SK-N-SH (cell line): ENCODE measurements at regions not wholly inside any gene's neighbourhood (a gene's known extent, or its start where the extent isn't known, plus 50 kb on each side); places are given as distances from the start of the nearest gene placed in this dataset.

ENCODE experiments used
- CTCF ChIA-PET: fragments of 300-600, 350-600 bp; formaldehyde crosslinking; extraction: SDS; loops from one replicate; lab custom pipeline; 2021; lab: Yijun Ruan, JAX
- POLR2A ChIA-PET: fragments of 350-600 bp; sonication (Branson Sonifier 250); formaldehyde crosslinking; extraction: SDS; loops from one replicate; lab custom pipeline; 2020; ENCODE audit warnings: antibody characterized with exemption, inconsistent platforms; lab: Yijun Ruan, JAX
- DNase-seq: peaks from one replicate; pipeline ENCODE4 v3.0.0; 2012
- H2AFZ ChIP-seq: fragments of 200-600 bp; sonication (generic); 2 replicates; pipeline ENCODE4 v1.8.1; 2016; ENCODE audit warnings: antibody characterized with exemption, mild to moderate bottlenecking, low read depth
- H3F3A ChIP-seq: fragments of 200-600 bp; sonication (generic); replicated peaks from 2 replicates; pipeline ENCODE3; 2016; ENCODE audit warnings: antibody characterized with exemption, mild to moderate bottlenecking; ENCODE audit not compliant: insufficient read depth
- H3K27ac ChIP-seq, 2 experiments: fragments of 200-500 bp in 1 of 2; fragments of 200-600 bp in 1 of 2; sonication (Bioruptor generic) in 1 of 2; sonication (generic), shearing (Covaris generic) in 1 of 2; 2 replicates each; pipeline versions ENCODE4 v1.5.1 to v1.6.1; 2014 to 2016; ENCODE audit warnings: low read depth in 2 of 2, inconsistent platforms in 1 of 2, low read length in 1 of 2, mild to moderate bottlenecking in 1 of 2, mixed read lengths in 1 of 2
- H3K27me3 ChIP-seq: fragments of 200-600 bp; sonication (generic), shearing (Covaris generic); 2 replicates; pipeline ENCODE4 v1.6.1; 2016; ENCODE audit warnings: mixed run types; ENCODE audit not compliant: insufficient read depth
- H3K36me3 ChIP-seq, 2 experiments: fragments of 200-500 bp in 1 of 2; fragments of 200-600 bp in 1 of 2; sonication (Bioruptor generic) in 1 of 2; sonication (generic) in 1 of 2; replicated peaks in 1 of 2; 2 replicates each; pipeline versions ENCODE3 to v1.5.1; 2014 to 2016; ENCODE audit warnings: low read length in 1 of 2, mild to moderate bottlenecking in 1 of 2; ENCODE audit not compliant: insufficient read depth in 2 of 2, control insufficient read depth in 1 of 2
- H3K4me1 ChIP-seq, 2 experiments: fragments of 200-500 bp in 1 of 2; fragments of 200-600 bp in 1 of 2; sonication (Bioruptor generic) in 1 of 2; sonication (generic), shearing (Covaris generic) in 1 of 2; 2 replicates each; pipeline versions ENCODE4 v1.5.1 to v1.6.1; 2014 to 2016; ENCODE audit warnings: low read depth in 1 of 2, low read length in 1 of 2, mixed run types in 1 of 2; ENCODE audit not compliant: insufficient read depth in 2 of 2, control insufficient read depth in 1 of 2
- H3K4me2 ChIP-seq: fragments of 200-600 bp; sonication (generic), shearing (Covaris generic); 2 replicates; pipeline ENCODE4 v1.6.1; 2017; ENCODE audit warnings: mixed run types
- H3K4me3 ChIP-seq, 2 experiments: fragments of 200-500 bp in 1 of 2; fragments of 200-600 bp in 1 of 2; sonication (Bioruptor generic) in 1 of 2; sonication (generic), shearing (Covaris generic) in 1 of 2; 2 replicates each; pipeline versions ENCODE4 v1.5.1 to v1.8.1; 2014 to 2016; ENCODE audit warnings: low read depth in 2 of 2, inconsistent platforms in 1 of 2, low read length in 1 of 2, mild to moderate bottlenecking in 1 of 2, mixed read lengths in 1 of 2, moderate library complexity in 1 of 2
- H3K79me2 ChIP-seq: fragments of 200-600 bp; sonication (generic); 2 replicates; pipeline ENCODE4 v1.8.1; 2017; ENCODE audit warnings: mild to moderate bottlenecking; ENCODE audit not compliant: insufficient read depth
- H3K9ac ChIP-seq: fragments of 200-600 bp; sonication (generic); 2 replicates; pipeline ENCODE4 v1.6.1; 2017; ENCODE audit warnings: mixed run types
- H3K9me2 ChIP-seq: fragments of 200-600 bp; sonication (generic); 2 replicates; pipeline ENCODE4 v1.6.1; 2017; ENCODE audit warnings: mixed run types
- H3K9me3 ChIP-seq: fragments of 200-600 bp; sonication (generic); 2 replicates; pipeline ENCODE4 v1.6.1; 2017; ENCODE audit warnings: mixed run types, mild to moderate bottlenecking, moderate library complexity
- H4K20me1 ChIP-seq: fragments of 200-600 bp; sonication (generic); 2 replicates; pipeline ENCODE4 v1.6.1; 2017; ENCODE audit warnings: mild to moderate bottlenecking, mixed run types; ENCODE audit not compliant: insufficient read depth
- CHD2 ChIP-seq: fragments of 150-350 bp; IDR thresholded peaks from 2 replicates; pipeline ENCODE4 v1.6.1; 2018; ENCODE audit warnings: low read length; ENCODE audit not compliant: partially characterized antibody
- ELF1 ChIP-seq: IDR thresholded peaks from 2 replicates; pipeline ENCODE4 v1.4.0; 2012
- EP300 ChIP-seq, 2 experiments: IDR thresholded peaks; 2 replicates each; pipeline versions ENCODE4 v1.4.0 to v1.6.1; 2012; ENCODE audit warnings: borderline replicate concordance in 1 of 2, low read depth in 1 of 2, low read length in 1 of 2
- EZH2phosphoT487 ChIP-seq: fragments of 200-600 bp; sonication (generic); IDR thresholded peaks from 2 replicates; pipeline ENCODE4 v1.6.1; 2017; ENCODE audit warnings: low read depth, mixed run types, mild to moderate bottlenecking, antibody characterized with exemption, moderate library complexity, borderline replicate concordance
- FOXM1 ChIP-seq: IDR thresholded peaks from 2 replicates; pipeline ENCODE4 v1.4.0; 2012; ENCODE audit warnings: low read depth, mild to moderate bottlenecking
- GATA2 ChIP-seq: sonication (generic); formaldehyde crosslinking; IDR thresholded peaks from 2 replicates; pipeline ENCODE4 v1.5.0; 2020; ENCODE audit warnings: mild to moderate bottlenecking, missing genetic modification reagents
- MEF2A ChIP-seq: IDR thresholded peaks from 2 replicates; pipeline ENCODE4 v1.4.0; 2012; ENCODE audit warnings: low read depth, borderline replicate concordance
- NRF1 ChIP-seq: IDR thresholded peaks from 2 replicates; pipeline ENCODE4 v1.6.1; 2012; ENCODE audit warnings: low read depth, mild to moderate bottlenecking, low read length
- RAD21 ChIP-seq: IDR thresholded peaks from 2 replicates; pipeline ENCODE4 v1.6.1; 2012; ENCODE audit warnings: mild to moderate bottlenecking, low read length
- RXRA ChIP-seq: IDR thresholded peaks from 2 replicates; pipeline ENCODE4 v1.4.0; 2012; ENCODE audit warnings: low read depth, mild to moderate bottlenecking, borderline replicate concordance
- SIN3A ChIP-seq: IDR thresholded peaks from 2 replicates; pipeline ENCODE4 v1.6.1; 2012; ENCODE audit warnings: low read depth, mild to moderate bottlenecking, low read length, moderate library complexity, borderline replicate concordance
- TAF1 ChIP-seq: IDR thresholded peaks from 2 replicates; pipeline ENCODE4 v1.6.1; 2012; ENCODE audit warnings: low read depth, mild to moderate bottlenecking, low read length, moderate library complexity, borderline replicate concordance
- YY1 ChIP-seq: IDR thresholded peaks from 2 replicates; pipeline ENCODE4 v1.4.0; 2012; ENCODE audit warnings: low read depth, mild to moderate bottlenecking
- WGBS: methylation state at CpG from one replicate; pipeline ENCODE4 v1.1.6; 2017; ENCODE audit warnings: low lambda C conversion rate; 5-methylcytosine and 5-hydroxymethylcytosine counted together
- TF ChIP-seq, protein P1 (sequence below): IDR thresholded peaks from 2 replicates; pipeline ENCODE4; 2012
- TF ChIP-seq, protein P2 (sequence below): IDR thresholded peaks from 2 replicates; pipeline ENCODE4 v1.4.0; 2012; ENCODE audit warnings: low read depth, borderline replicate concordance
- TF ChIP-seq, protein P3 (sequence below): IDR thresholded peaks from 2 replicates; pipeline ENCODE4 v1.6.1; 2012; ENCODE audit warnings: mild to moderate bottlenecking, low read depth, low read length, moderate library complexity

DNA sequence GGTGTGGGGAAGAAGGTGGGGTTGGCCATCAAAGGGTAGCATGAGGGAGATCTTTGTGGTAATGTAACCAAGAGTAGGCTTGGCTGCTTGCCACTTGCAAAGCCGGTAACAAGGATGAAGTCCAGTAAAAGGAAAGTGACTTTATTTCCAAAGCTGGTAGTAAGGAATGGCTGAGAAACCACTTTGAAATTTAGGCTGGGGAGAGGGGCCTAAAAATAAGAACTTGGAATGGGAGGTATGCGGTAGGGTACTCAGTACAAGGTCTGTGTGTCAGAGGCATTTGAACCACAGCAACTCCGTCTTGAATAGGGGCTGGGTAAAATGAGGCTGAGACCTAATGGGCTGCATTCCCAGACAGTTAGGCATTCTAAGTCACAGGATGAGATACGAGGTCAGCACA, 216.0 kb upstream of the ISX start:
- CTCF ChIA-PET: no interaction called here

DNA sequence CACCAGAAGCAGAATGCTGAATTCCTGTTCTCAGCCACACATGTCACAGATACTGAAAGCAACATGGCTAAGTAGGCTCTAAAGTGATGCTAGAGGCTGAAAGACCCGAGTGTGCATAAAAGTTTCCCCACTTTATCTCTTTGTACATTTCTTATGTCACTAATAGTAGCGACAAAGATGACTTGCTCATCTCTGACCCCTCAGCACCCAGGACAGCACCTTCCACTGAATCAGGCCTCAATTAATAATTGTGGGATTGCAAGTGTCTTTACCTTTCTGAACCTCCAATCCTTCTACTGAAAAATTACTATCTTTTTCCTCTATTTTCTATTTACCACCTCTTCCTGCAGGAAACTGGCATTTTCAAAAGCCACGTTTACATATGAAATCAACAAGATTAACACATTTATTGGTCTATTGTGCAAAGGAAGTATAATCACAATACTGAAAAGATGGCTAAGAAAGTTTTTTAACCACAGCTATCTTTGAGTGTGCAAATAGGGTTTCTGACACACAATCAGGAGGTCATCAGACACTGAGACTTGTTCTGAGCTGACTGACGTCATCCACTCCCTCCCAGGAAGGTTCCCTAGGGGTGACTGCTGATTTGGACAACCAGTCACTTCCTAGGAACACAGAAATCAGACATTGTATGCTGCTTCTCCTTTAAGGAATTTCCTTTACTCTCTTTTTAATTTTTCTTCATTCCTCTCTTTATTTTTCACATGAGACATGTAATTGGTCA, 213.9 kb upstream of the ISX start:
- TF ChIP-seq NRF1: no peak
- TF ChIP-seq YY1: no peak
- TF ChIP-seq FOXM1: no peak
- TF ChIP-seq GATA2 (CRISPR knock-in tag): no peak
- no peak for TF ChIP-seq SIN3A
- Histone ChIP-seq H3K4me3 (no peak overlapping the region), H3K27me3 (no peaks in the 10 kb centered on the region), H3K9me3 (no peaks in the 10 kb centered on the region), H3K9ac (no peak overlapping the region), H3K79me2 (no peaks in the 10 kb centered on the region), H3K4me2 (no peak overlapping the region), H3K4me1 (no peaks in the 10 kb centered on the region), H4K20me1 (no peaks in the 10 kb centered on the region), H2AFZ (no peak overlapping the region), H3K27ac (no peak overlapping the region), H3F3A (no peaks in the 10 kb centered on the region), H3K36me3 (no peaks in the 10 kb centered on the region), H3K9me2 (no peaks in the 10 kb centered on the region)
- no peak for DNase-seq
- WGBS: 6% methylated on average over 4 of the region's 4 CpGs
- ChIA-PET CTCF (no interaction called here), POLR2A (no interaction called here)

More for the DNA sequence above, 216.0 kb upstream of the ISX start:
- no peak for DNase-seq
- no peak overlapping the region for H3K4me3 ChIP-seq
- H3K4me2 ChIP-seq: no peak overlapping the region
- TF ChIP-seq, protein P1, sequence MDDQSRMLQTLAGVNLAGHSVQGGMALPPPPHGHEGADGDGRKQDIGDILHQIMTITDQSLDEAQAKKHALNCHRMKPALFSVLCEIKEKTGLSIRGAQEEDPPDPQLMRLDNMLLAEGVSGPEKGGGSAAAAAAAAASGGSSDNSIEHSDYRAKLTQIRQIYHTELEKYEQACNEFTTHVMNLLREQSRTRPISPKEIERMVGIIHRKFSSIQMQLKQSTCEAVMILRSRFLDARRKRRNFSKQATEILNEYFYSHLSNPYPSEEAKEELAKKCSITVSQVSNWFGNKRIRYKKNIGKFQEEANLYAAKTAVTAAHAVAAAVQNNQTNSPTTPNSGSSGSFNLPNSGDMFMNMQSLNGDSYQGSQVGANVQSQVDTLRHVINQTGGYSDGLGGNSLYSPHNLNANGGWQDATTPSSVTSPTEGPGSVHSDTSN: no peak
- TF ChIP-seq, protein P2, sequence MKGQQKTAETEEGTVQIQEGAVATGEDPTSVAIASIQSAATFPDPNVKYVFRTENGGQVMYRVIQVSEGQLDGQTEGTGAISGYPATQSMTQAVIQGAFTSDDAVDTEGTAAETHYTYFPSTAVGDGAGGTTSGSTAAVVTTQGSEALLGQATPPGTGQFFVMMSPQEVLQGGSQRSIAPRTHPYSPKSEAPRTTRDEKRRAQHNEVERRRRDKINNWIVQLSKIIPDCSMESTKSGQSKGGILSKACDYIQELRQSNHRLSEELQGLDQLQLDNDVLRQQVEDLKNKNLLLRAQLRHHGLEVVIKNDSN: no peak
- TF ChIP-seq RXRA: no peak
- no peaks in the 10 kb centered on the region for H3K27me3 ChIP-seq
- no peaks in the 10 kb centered on the region for H3K4me1 ChIP-seq
- no peak overlapping the region for H3K9ac ChIP-seq
- H3K79me2 ChIP-seq: no peaks in the 10 kb centered on the region
- no peak overlapping the region for H2AFZ ChIP-seq
- POLR2A ChIA-PET: no interaction called here
- H3K36me3 ChIP-seq: no peaks in the 10 kb centered on the region
- H3K9me2 ChIP-seq: no peaks in the 10 kb centered on the region
- H3K9me3 ChIP-seq: no peaks in the 10 kb centered on the region
- WGBS: 21% methylated on average over 4 of the region's 4 CpGs
- H4K20me1 ChIP-seq: no peaks in the 10 kb centered on the region
- H3K27ac ChIP-seq: no peak overlapping the region
- no peaks in the 10 kb centered on the region for H3F3A ChIP-seq

DNA sequence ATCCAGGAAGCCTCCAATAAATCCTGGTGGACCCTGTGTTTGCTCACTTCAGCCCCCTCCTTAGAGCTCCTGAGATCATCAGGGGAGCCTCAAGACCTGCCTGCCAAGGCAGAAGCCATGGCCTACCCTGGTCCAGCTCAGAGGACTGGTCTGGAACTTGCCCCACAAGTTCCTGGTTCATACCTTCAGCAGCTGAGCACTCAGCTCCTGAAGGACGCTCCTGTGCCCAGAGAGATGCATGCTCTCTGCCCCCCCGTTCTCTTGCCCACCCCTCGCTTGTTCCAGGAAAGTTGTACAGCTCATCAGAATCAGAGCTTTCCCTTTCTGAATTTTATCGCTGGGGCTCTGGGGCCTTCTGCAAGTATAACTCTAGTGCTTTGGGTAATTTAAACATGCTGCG, 210.5 kb upstream of the ISX start:
- Histone ChIP-seq H3K79me2 (no peaks in the 10 kb centered on the region), H4K20me1 (no peaks in the 10 kb centered on the region), H3K4me2 (no peak overlapping the region), H3K9me3 (no peaks in the 10 kb centered on the region), H3K27ac (no peak overlapping the region), H3K36me3 (no peaks in the 10 kb centered on the region), H3K9ac (no peak overlapping the region)
- 11% methylated on average over 5 of the region's 5 CpGs for WGBS
- DNase-seq: no peak
- TF ChIP-seq RAD21 (no peak), TAF1 (no peak), RXRA (no peak), EP300 (IDR thresholded peaks at IDR 0.05; ENCODE audit: borderline replicate concordance in 1 of 2, low read depth in 1 of 2, low read length in 1 of 2) (no peak), CHD2 (no peak), ELF1 (no peak), EZH2phosphoT487 (no peak), MEF2A (no peak)
- TF ChIP-seq, protein P3, sequence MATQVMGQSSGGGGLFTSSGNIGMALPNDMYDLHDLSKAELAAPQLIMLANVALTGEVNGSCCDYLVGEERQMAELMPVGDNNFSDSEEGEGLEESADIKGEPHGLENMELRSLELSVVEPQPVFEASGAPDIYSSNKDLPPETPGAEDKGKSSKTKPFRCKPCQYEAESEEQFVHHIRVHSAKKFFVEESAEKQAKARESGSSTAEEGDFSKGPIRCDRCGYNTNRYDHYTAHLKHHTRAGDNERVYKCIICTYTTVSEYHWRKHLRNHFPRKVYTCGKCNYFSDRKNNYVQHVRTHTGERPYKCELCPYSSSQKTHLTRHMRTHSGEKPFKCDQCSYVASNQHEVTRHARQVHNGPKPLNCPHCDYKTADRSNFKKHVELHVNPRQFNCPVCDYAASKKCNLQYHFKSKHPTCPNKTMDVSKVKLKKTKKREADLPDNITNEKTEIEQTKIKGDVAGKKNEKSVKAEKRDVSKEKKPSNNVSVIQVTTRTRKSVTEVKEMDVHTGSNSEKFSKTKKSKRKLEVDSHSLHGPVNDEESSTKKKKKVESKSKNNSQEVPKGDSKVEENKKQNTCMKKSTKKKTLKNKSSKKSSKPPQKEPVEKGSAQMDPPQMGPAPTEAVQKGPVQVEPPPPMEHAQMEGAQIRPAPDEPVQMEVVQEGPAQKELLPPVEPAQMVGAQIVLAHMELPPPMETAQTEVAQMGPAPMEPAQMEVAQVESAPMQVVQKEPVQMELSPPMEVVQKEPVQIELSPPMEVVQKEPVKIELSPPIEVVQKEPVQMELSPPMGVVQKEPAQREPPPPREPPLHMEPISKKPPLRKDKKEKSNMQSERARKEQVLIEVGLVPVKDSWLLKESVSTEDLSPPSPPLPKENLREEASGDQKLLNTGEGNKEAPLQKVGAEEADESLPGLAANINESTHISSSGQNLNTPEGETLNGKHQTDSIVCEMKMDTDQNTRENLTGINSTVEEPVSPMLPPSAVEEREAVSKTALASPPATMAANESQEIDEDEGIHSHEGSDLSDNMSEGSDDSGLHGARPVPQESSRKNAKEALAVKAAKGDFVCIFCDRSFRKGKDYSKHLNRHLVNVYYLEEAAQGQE: no peak
- TF ChIP-seq, protein P2: no peak
- TF ChIP-seq, all 33 proteins: peak for 0
- Histone ChIP-seq H3K4me1 (no peaks in the 10 kb centered on the region), H2AFZ (no peak overlapping the region), H3K4me3 (no peak overlapping the region), H3K27me3 (no peaks in the 10 kb centered on the region), H3K9me2 (no peaks in the 10 kb centered on the region), H3F3A (no peaks in the 10 kb centered on the region)
- ChIA-PET CTCF (interaction anchor here (0.9 kb wide), 1 partner anchor 10 kb away, joined by 3 read pairs; no protein-coding TSS in a partner anchor), POLR2A (no interaction called here)
